Cardiac muscle cell (in vitro differentiated cells and primary cell): ENCODE measurements at regions not wholly inside any gene's neighbourhood (a gene's known extent, or its start where the extent isn't known, plus 50 kb on each side); places are given as distances from the start of the nearest gene placed in this dataset.
A peak's percentile ranks its signal among the peaks of the same experiment; 100 is the strongest.

Experiments
- DNase-seq, 2 donors: peaks; one replicate each; pipeline versions ENCODE4 v3.0.0 to v3.0.0-alpha.2; 2010 to 2017; ENCODE audit warnings: low read depth in 1 of 2, low spot score in 1 of 2
- H3K27ac ChIP-seq: fragments of 200-600 bp; sonication (generic); 2 replicates; pipeline ENCODE4 v1.5.1; 2016
- H3K27me3 ChIP-seq: fragments of 200-600 bp; sonication (generic); 2 replicates; pipeline ENCODE4 v1.6.0; 2016; ENCODE audit warnings: control low read depth
- H3K36me3 ChIP-seq: fragments of 200-600 bp; sonication (generic); 2 replicates; pipeline ENCODE4 v1.5.1; 2016; ENCODE audit warnings: control low read depth
- H3K4me1 ChIP-seq: fragments of 200-600 bp; sonication (generic); 2 replicates; pipeline ENCODE4 v1.8.1; 2017; ENCODE audit warnings: low read depth, mild to moderate bottlenecking, mixed run types
- H3K4me3 ChIP-seq: fragments of 200-600 bp; sonication (generic); 2 replicates; pipeline ENCODE4 v1.5.1; 2016; ENCODE audit warnings: mild to moderate bottlenecking
- H3K9me3 ChIP-seq: fragments of 200-600 bp; sonication (generic); 2 replicates; pipeline ENCODE4 v1.5.1; 2017; ENCODE audit warnings: low read depth, mild to moderate bottlenecking, control low read depth
- CTCF ChIP-seq: IDR thresholded peaks from 2 replicates; pipeline ENCODE4 v1.5.1; 2012; ENCODE audit warnings: low read depth, mild to moderate bottlenecking, low read length

DNA sequence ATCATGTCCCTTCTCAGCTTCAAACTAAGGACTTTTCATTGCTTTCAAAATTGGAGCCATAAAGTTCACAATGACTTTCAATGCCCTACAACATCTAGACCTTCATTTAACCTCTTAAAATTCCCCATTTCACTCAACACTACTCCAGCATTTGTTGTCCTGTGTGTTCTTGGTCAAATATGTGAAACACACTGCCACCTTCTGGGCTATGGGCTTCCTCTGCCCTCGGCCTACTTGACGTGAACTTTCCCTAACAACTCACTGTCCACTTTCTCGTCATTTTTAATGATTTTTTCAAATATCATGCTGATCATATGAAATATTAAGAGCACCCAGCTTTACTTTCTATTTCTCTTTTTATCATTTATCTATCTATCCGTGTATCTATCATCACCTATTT is 2018.4 kb downstream of the NCAM2 start:
- Histone ChIP-seq H3K4me3 (no peak overlapping the region), H3K4me1 (peaks cover 11% of the 10 kb centered on the region), H3K27ac (no peak overlapping the region), H3K9me3 (no peaks in the 10 kb centered on the region), H3K36me3 (no peaks in the 10 kb centered on the region), H3K27me3 (no peaks in the 10 kb centered on the region)
- no peak for TF ChIP-seq CTCF
- DNase-seq: peak in 1 of 2 donors; percentile 51

GRCh38 chr21:23017989-23018388 is 2019.8 kb downstream of the NCAM2 start:
- no peaks in the 10 kb centered on the region for H3K36me3 ChIP-seq
- H3K9me3 ChIP-seq: no peaks in the 10 kb centered on the region
- H3K27me3 ChIP-seq: no peaks in the 10 kb centered on the region
- DNase-seq: no peak
- no peak overlapping the region for H3K27ac ChIP-seq
- H3K4me3 ChIP-seq: no peak overlapping the region
- H3K4me1 ChIP-seq: peaks cover 8% of the 10 kb centered on the region
- no peak for TF ChIP-seq CTCF

GRCh38 chr21:23020969-23021368 is 2022.8 kb downstream of the NCAM2 start:
- no peaks in the 10 kb centered on the region for H3K9me3 ChIP-seq
- no peak for TF ChIP-seq CTCF
- no peaks in the 10 kb centered on the region for H3K27me3 ChIP-seq
- H3K27ac ChIP-seq: no peak overlapping the region
- no peak overlapping the region for H3K4me3 ChIP-seq
- H3K36me3 ChIP-seq: no peaks in the 10 kb centered on the region
- DNase-seq: no peak
- no peaks in the 10 kb centered on the region for H3K4me1 ChIP-seq

DNA sequence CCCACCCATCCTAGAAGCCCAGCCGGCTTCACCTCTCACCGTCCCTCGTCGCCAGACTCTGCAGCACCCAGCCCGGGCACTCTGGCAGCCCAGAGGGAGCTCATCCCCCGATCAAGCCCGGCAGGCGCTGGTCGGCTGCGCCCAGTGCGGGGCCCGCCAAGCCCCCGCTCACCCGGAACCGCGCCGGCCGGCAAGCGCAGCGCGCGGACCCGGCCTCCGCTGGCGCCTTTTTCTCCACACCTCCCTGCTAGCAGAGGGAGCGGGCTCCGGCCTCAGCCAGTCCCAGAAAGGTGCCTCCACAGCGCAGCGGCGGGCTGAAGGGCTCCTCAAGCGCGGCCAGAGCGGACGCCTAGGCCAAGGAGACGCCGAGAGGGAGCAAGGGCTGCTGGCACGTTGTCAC is 2023.3 kb downstream of the NCAM2 start:
- no peaks in the 10 kb centered on the region for H3K27me3 ChIP-seq
- H3K36me3 ChIP-seq: no peaks in the 10 kb centered on the region
- H3K4me3 ChIP-seq: no peak overlapping the region
- no peak for TF ChIP-seq CTCF
- H3K4me1 ChIP-seq: no peaks in the 10 kb centered on the region
- H3K27ac ChIP-seq: no peak overlapping the region
- no peak for DNase-seq
- H3K9me3 ChIP-seq: no peaks in the 10 kb centered on the region

DNA sequence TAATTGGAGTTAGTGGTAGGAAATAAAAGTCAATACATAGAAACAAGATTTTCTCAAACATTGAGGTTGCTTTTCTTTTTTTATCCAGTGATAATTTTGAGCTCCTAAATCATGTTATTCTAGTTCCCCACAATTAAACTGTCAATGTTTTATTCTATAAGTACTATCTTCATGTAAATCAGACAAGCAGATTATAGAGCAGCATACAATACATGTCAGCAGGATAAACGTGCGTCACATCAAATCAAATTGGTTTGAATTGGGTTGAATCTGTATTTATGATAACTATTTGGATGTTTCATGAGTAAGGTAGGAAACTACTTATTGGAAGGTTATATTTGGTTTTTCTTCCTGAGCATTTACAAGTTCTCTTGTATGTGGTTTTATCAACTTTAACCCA is 2028.7 kb downstream of the NCAM2 start:
- H3K4me3 ChIP-seq: no peak overlapping the region
- no peak for TF ChIP-seq CTCF

GRCh38 chr21:23039846-23040245 is 2041.6 kb downstream of the NCAM2 start:
- Histone ChIP-seq H3K27ac (no peak overlapping the region), H3K4me3 (no peak overlapping the region), H3K4me1 (no peaks in the 10 kb centered on the region), H3K9me3 (no peaks in the 10 kb centered on the region), H3K36me3 (no peaks in the 10 kb centered on the region), H3K27me3 (no peaks in the 10 kb centered on the region)
- no peak for TF ChIP-seq CTCF
- no peak for DNase-seq

More for the DNA sequence above, 2028.7 kb downstream of the NCAM2 start:
- H3K27ac ChIP-seq: no peak overlapping the region
- H3K4me1 ChIP-seq: no peaks in the 10 kb centered on the region
- no peaks in the 10 kb centered on the region for H3K36me3 ChIP-seq
- no peaks in the 10 kb centered on the region for H3K9me3 ChIP-seq
- DNase-seq: no peak
- H3K27me3 ChIP-seq: no peaks in the 10 kb centered on the region
